ENCODE measurements at regions not wholly inside any gene's neighbourhood (a gene's known extent, or its start where the extent isn't known, plus 50 kb on each side); places are given as distances from the start of the nearest gene placed in this dataset.

GRCh38 chr10:107859065-107859464 lies 694.6 kb upstream of the SORCS1 start:
- TF ChIP-seq CTCF (IDR thresholded peaks at IDR 0.05; ENCODE audit: poor library complexity): no peak
- TF ChIP-seq EZH2phosphoT487 (IDR thresholded peaks at IDR 0.05; ENCODE audit: low read depth, severe bottlenecking, unreplicated experiment): no peak
